K562 (cell line): ENCODE measurements at regions not wholly inside any gene's neighbourhood (a gene's known extent, or its start where the extent isn't known, plus 50 kb on each side); places are given as distances from the start of the nearest gene placed in this dataset.

Experiments
- ATAC-seq: fragments of 200-7000 bp; cut with Tn5 transposase; 3 replicates; pipeline ENCODE4 v1.9.1; 2020; ENCODE audit warnings: moderate library complexity
- BruUV-seq: library from RNA; stranded (reverse); fragments of 400-500 nt; replicated peaks from 2 replicates; lab custom pipeline; 2021; lab: Mats Ljungman, UMichigan
- CTCF ChIA-PET: fragments of 300-600 bp; formaldehyde crosslinking; extraction: SDS; loops from one replicate; lab custom pipeline; 2021; ENCODE audit warnings: low intra/inter-chr PET ratio; lab: Yijun Ruan, JAX
- POLR2A ChIA-PET: fragments of 300-600, 350-650 bp; sonication (Branson Sonifier 250); formaldehyde crosslinking; extraction: SDS; loops from one replicate; lab custom pipeline; 2021; ENCODE audit warnings: antibody characterized with exemption, inconsistent platforms; lab: Yijun Ruan, JAX
- DNase-seq, 4 experiments: peaks; one replicate each; pipeline versions ENCODE4 v3.0.0 to v3.0.0-alpha.2; 2011 to 2018; ENCODE audit warnings: low spot score in 3 of 4, mixed read lengths in 3 of 4; ENCODE audit errors: extremely low read depth in 1 of 4
- FAIRE-seq: peaks from 2 replicates; lab custom pipeline; 2011; peaks lifted over from hg19 to GRCh38; lab: Jason Lieb, UNC
- H2AFZ ChIP-seq: 2 replicates; pipeline ENCODE4 v1.6.0; 2011; ENCODE audit warnings: low read depth, low read length, control low read depth, inconsistent platforms
- H3K27ac ChIP-seq: fragments of 200-600 bp; 3 replicates; pipeline ENCODE4 v1.8.0; 2011; ENCODE audit warnings: low read depth, mild to moderate bottlenecking, control low read depth, inconsistent platforms, low read length, moderate library complexity, mixed read lengths; ENCODE audit errors: extremely low read depth
- H3K27me3 ChIP-seq, 2 experiments: fragments of 300-600 bp in 1 of 2; 2 replicates in 1 of 2; 3 replicates in 1 of 2; pipeline versions ENCODE4 v1.6.0 to v1.8.0; 2011; ENCODE audit warnings: inconsistent platforms in 2 of 2, low read length in 2 of 2, mild to moderate bottlenecking in 1 of 2, mixed read lengths in 1 of 2, moderate library complexity in 1 of 2; ENCODE audit not compliant: control insufficient read depth in 2 of 2, insufficient read depth in 2 of 2
- H3K36me3 ChIP-seq: fragments of 300-600 bp; 3 replicates; pipeline ENCODE4 v1.8.0; 2011; ENCODE audit warnings: mild to moderate bottlenecking, low read length, inconsistent platforms; ENCODE audit not compliant: control insufficient read depth, insufficient read depth
- H3K4me1 ChIP-seq, 2 experiments: fragments of 200-600 bp in 1 of 2; replicated peaks in 1 of 2; 2 replicates in 1 of 2; 3 replicates in 1 of 2; pipeline versions ENCODE4 v1.5.1 to v1.8.0; 2011; ENCODE audit warnings: inconsistent platforms in 2 of 2, low read length in 2 of 2, mild to moderate bottlenecking in 1 of 2, mixed read lengths in 1 of 2, moderate library complexity in 1 of 2; ENCODE audit not compliant: control insufficient read depth in 2 of 2, insufficient read depth in 2 of 2
- H3K4me2 ChIP-seq: 2 replicates; pipeline ENCODE4 v1.6.1; 2011; ENCODE audit warnings: low read length, control low read depth, inconsistent platforms, mixed read lengths; ENCODE audit not compliant: insufficient read depth
- H3K4me3 ChIP-seq: fragments of 200-600 bp; sonication (generic), shearing (Covaris generic); 2 replicates; pipeline ENCODE4 v1.5.1; 2016; ENCODE audit warnings: control low read depth, inconsistent platforms
- H3K79me2 ChIP-seq: fragments of 200-600 bp; 3 replicates; pipeline ENCODE4 v1.8.0; 2011; ENCODE audit warnings: low read length, inconsistent platforms; ENCODE audit not compliant: control insufficient read depth, insufficient read depth
- H3K9ac ChIP-seq, 2 experiments: 2 replicates each; pipeline versions ENCODE4 v1.6.0 to v1.6.1; 2011; ENCODE audit warnings: low read depth in 2 of 2, low read length in 2 of 2, control low read depth in 1 of 2, inconsistent platforms in 1 of 2, mild to moderate bottlenecking in 1 of 2, mixed read lengths in 1 of 2; ENCODE audit not compliant: insufficient read depth in 1 of 2
- H3K9me1 ChIP-seq: one replicate; pipeline ENCODE4 v1.6.0; 2011; ENCODE audit warnings: inconsistent platforms, mild to moderate bottlenecking, low read length, moderate library complexity; ENCODE audit not compliant: control insufficient read depth, insufficient read depth
- H3K9me3 ChIP-seq: replicated peaks from 2 replicates; pipeline ENCODE4 v1.5.1; 2011; ENCODE audit warnings: low read depth, low read length, inconsistent platforms; ENCODE audit not compliant: control insufficient read depth, insufficient read depth
- H4K20me1 ChIP-seq: replicated peaks from 2 replicates; pipeline ENCODE4 v1.6.1; 2011; ENCODE audit warnings: low read length, inconsistent platforms, mixed read lengths; ENCODE audit not compliant: control insufficient read depth, insufficient read depth
- ARID2 ChIP-seq: fragments of 450-650 bp; IDR thresholded peaks from 2 replicates; pipeline ENCODE4 v1.6.1; 2017; ENCODE audit warnings: antibody characterized with exemption, mild to moderate bottlenecking
- BRCA1 ChIP-seq, 2 experiments: fragments of 450-650 bp in 1 of 2; sonication (generic) in 1 of 2; formaldehyde crosslinking in 1 of 2; IDR thresholded peaks; 2 replicates each; pipeline versions ENCODE4 v1.5.0 to v1.6.1; 2017 to 2020; ENCODE audit warnings: mild to moderate bottlenecking in 1 of 2, missing genetic modification reagents in 1 of 2
- KDM4B ChIP-seq, 2 experiments: fragments of 450-650 bp in 1 of 2; sonication (generic) in 1 of 2; IDR thresholded peaks; 2 replicates each; pipeline ENCODE4 v1.6.1; 2016 to 2017; ENCODE audit warnings: borderline replicate concordance in 2 of 2, antibody characterized with exemption in 1 of 2, low read depth in 1 of 2, mild to moderate bottlenecking in 1 of 2
- MAFG ChIP-seq: fragments of 450-650 bp; conservative IDR thresholded peaks from 2 replicates; pipeline ENCODE4 v1.6.1; 2016; ENCODE audit warnings: missing genetic modification characterization, missing compliant biosample characterization
- MEIS2 ChIP-seq: fragments of 450-650 bp; IDR thresholded peaks from 2 replicates; pipeline ENCODE4 v1.6.1; 2014; ENCODE audit warnings: mild to moderate bottlenecking; ENCODE audit not compliant: partially characterized antibody
- NFIC ChIP-seq: fragments of 450-650 bp; IDR thresholded peaks from 2 replicates; pipeline ENCODE4 v1.6.1; 2017; ENCODE audit warnings: mild to moderate bottlenecking, inconsistent platforms
- NFIX ChIP-seq: fragments of 250-450 bp; sonication (Bioruptor Pico); IDR thresholded peaks from 2 replicates; pipeline ENCODE4 v1.4.0; 2020; ENCODE audit warnings: low read depth, mild to moderate bottlenecking, moderate library complexity
- PATZ1 ChIP-seq: fragments of 250-450 bp; sonication (Bioruptor Pico); IDR thresholded peaks from 2 replicates; pipeline ENCODE4 v1.5.0; 2020; ENCODE audit warnings: mild to moderate bottlenecking, borderline replicate concordance
- PKNOX1 ChIP-seq: fragments of 450-650 bp; IDR thresholded peaks from 2 replicates; pipeline ENCODE4 v1.6.1; 2016
- POLR3A ChIP-seq: IDR thresholded peaks from 2 replicates; pipeline ENCODE4 v1.6.1; 2011; ENCODE audit warnings: borderline replicate concordance, mild to moderate bottlenecking, moderate library complexity; ENCODE audit not compliant: insufficient read length, insufficient read depth; ENCODE audit errors: extremely low read depth
- SP2 ChIP-seq: IDR thresholded peaks from 2 replicates; pipeline ENCODE4 v1.6.1; 2011; ENCODE audit warnings: mild to moderate bottlenecking, low read depth, low read length, moderate library complexity; ENCODE audit not compliant: poor library complexity, severe bottlenecking; ENCODE audit errors: extremely low read depth
- XRCC3 ChIP-seq: fragments of 450-650 bp; IDR thresholded peaks from 2 replicates; pipeline ENCODE4 v1.6.1; 2017; ENCODE audit warnings: mild to moderate bottlenecking, moderate library complexity
- ZBTB17 ChIP-seq: fragments of 450-650 bp; formaldehyde crosslinking; IDR thresholded peaks from 2 replicates; pipeline ENCODE4 v1.4.0; 2020; ENCODE audit warnings: mild to moderate bottlenecking
- ZMIZ1 ChIP-seq, 2 experiments: fragments of 150-350 bp in 1 of 2; IDR thresholded peaks; 2 replicates each; pipeline ENCODE4 v1.6.1; 2012 to 2016; ENCODE audit warnings: low read depth in 2 of 2, low read length in 2 of 2, mild to moderate bottlenecking in 1 of 2, moderate library complexity in 1 of 2
- ZNF316 ChIP-seq: fragments of 450-650 bp; IDR thresholded peaks from 2 replicates; pipeline ENCODE4 v1.6.1; 2016
- WGBS: fragments of 100-300 bp; shearing (Covaris generic); methylation state at CpG from one replicate; pipeline ENCODE4 v1.1.6; 2016; ENCODE audit warnings: low coverage, mixed read lengths; ENCODE audit not compliant: insufficient coverage; ENCODE audit errors: missing lambda C conversion rate; 5-methylcytosine and 5-hydroxymethylcytosine counted together
- in situ Hi-C: fragments of 300-500 bp; cut with MboI; formaldehyde crosslinking; loops from 4 replicates; pipeline ENCODE4 v1.15.0; 2018; ENCODE audit warnings: inconsistent platforms, mixed read lengths
- intact Hi-C: fragments of 100-400 bp; cut with micrococcal nuclease; formaldehyde crosslinking; loops from 2 replicates; pipeline ENCODE4 v1.14.2; 2022

GRCh38 chr20:16639027-16639941, 66.0 kb upstream of the KIF16B start:
- Histone ChIP-seq H3K79me2 (no peaks in the 10 kb centered on the region), H3K9me3 (no peaks in the 10 kb centered on the region), H3K9ac (no peak overlapping the region), H3K4me1 (no peaks in the 10 kb centered on the region), H3K4me3 (no peak overlapping the region), H3K27me3 (peaks cover 3 to 13% of the 10 kb centered on the region in 2 experiments; a peak in 3 of 5 replicates), H3K4me2 (no peak overlapping the region), H3K36me3 (no peaks in the 10 kb centered on the region), H2AFZ (no peak overlapping the region), H3K27ac (no peak overlapping the region), H4K20me1 (no peaks in the 10 kb centered on the region), H3K9me1 (no peaks in the 10 kb centered on the region)
- intact Hi-C loops (no loop called here), in situ Hi-C loops (no loop called here)
- DNase-seq (no peak), ATAC-seq (no peak), FAIRE-seq (no peak)
- POLR2A ChIA-PET: interaction anchor here (0.5 kb wide), 1 partner anchor 37 kb away, joined by 3 read pairs; no protein-coding TSS in a partner anchor
- WGBS: 3% methylated on average over 11 of the region's 11 CpGs
- BruUV-seq: no TSS peak
- CTCF ChIA-PET: no interaction called here
- TF ChIP-seq XRCC3 (no peak), NFIC (peak; percentile 76), MEIS2 (peak; percentile 32), BRCA1 (IDR thresholded peaks at IDR 0.05) (no peak), BRCA1 (CRISPR knock-in tag; IDR thresholded peaks at IDR 0.05) (no peak), PATZ1 (CRISPR knock-in tag) (no peak), MAFG (tag) (no peak), KDM4B (IDR thresholded peaks at IDR 0.05; ENCODE audit: borderline replicate concordance in 2 of 2, low read depth in 1 of 2) (no peak), NFIX (CRISPR knock-in tag) (peak; percentile 55; the same call in 1 of the 2 replicates), ZBTB17 (CRISPR knock-in tag) (no peak), SP2 (no peak), POLR3A (no peak), ZMIZ1 (IDR thresholded peaks at IDR 0.05; ENCODE audit: low read depth in 2 of 2, low read length in 2 of 2) (no peak), ARID2 (no peak), PKNOX1 (peak; percentile 5; the same call in 1 of the 2 replicates), ZNF316 (0 out of 2 replicates have a peak, but pooled peaks have one; percentile 4)
